Stomach (tissue), 4 donors: ENCODE measurements at regions not wholly inside any gene's neighbourhood (a gene's known extent, or its start where the extent isn't known, plus 50 kb on each side); places are given as distances from the start of the nearest gene placed in this dataset.

Experiments
- EP300 ChIP-seq: sonication (generic); formaldehyde crosslinking; IDR thresholded peaks from one replicate; pipeline ENCODE4 v1.6.1; 2017; ENCODE audit warnings: antibody characterized with exemption
- POLR2A ChIP-seq, 4 donors: fragments of 450-650 bp; IDR thresholded peaks; one replicate each; pipeline ENCODE4 v1.6.1; 2016; ENCODE audit warnings: antibody characterized with exemption in 4 of 4, control low read depth in 2 of 4, mild to moderate bottlenecking in 1 of 4, moderate library complexity in 1 of 4
- POLR2AphosphoS5 ChIP-seq, 3 donors: sonication (generic); formaldehyde crosslinking; IDR thresholded peaks; one replicate each; pipeline ENCODE4 v1.6.1; 2016; ENCODE audit warnings: antibody characterized with exemption in 3 of 3
- TF ChIP-seq, protein P1 (sequence below), 7 experiments: fragments of 450-650 bp in 4 of 7; fragments of 200-600 bp in 3 of 7; sonication (generic) in 3 of 7; IDR thresholded peaks; one replicate each; pipeline ENCODE4 v1.5.1; 2016 to 2019; ENCODE audit warnings: antibody characterized with exemption in 7 of 7, control low read depth in 2 of 7, mild to moderate bottlenecking in 1 of 7

DNA sequence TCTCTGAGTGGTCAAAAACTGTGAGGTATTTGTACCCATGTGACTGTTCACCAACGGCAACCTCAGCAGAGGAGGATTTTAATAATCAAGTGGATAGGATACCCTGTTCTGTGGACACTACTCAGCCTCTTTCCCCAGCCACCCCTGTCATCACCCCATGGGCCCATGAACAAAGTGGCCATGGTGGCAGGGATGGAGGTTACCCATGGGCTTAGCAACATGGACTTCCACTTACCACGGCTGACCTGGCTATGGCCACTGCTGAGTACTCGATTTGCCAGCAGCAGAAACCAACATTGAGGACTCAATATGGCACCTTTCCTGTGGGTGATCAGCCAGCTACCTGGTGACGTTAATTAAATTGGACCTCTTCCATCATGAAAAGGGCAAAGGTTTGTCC lies 1782.7 kb downstream of the PLA2G4A start:
- TF ChIP-seq, protein P1, sequence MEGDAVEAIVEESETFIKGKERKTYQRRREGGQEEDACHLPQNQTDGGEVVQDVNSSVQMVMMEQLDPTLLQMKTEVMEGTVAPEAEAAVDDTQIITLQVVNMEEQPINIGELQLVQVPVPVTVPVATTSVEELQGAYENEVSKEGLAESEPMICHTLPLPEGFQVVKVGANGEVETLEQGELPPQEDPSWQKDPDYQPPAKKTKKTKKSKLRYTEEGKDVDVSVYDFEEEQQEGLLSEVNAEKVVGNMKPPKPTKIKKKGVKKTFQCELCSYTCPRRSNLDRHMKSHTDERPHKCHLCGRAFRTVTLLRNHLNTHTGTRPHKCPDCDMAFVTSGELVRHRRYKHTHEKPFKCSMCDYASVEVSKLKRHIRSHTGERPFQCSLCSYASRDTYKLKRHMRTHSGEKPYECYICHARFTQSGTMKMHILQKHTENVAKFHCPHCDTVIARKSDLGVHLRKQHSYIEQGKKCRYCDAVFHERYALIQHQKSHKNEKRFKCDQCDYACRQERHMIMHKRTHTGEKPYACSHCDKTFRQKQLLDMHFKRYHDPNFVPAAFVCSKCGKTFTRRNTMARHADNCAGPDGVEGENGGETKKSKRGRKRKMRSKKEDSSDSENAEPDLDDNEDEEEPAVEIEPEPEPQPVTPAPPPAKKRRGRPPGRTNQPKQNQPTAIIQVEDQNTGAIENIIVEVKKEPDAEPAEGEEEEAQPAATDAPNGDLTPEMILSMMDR (IDR thresholded peaks at IDR 0.05) = no peak
- TF ChIP-seq EP300 (no peak), POLR2A (IDR thresholded peaks at IDR 0.05) (no peak), POLR2AphosphoS5 (IDR thresholded peaks at IDR 0.05) (no peak)
